Activated T-helper 1 cell treated with anti-CD3 and anti-CD28 coated beads, Interleukin-12 subunit alpha, Interleukin-12 subunit beta, Interleukin-2, Interleukin-4 antibody, amounts not matched to agents 30 ng/mL and 10 ng/mL and 1 ng/mL, durations not matched to agents 14 hours and 24 hours and 36 hours (primary cell): ENCODE measurements at regions not wholly inside any gene's neighbourhood (a gene's known extent, or its start where the extent isn't known, plus 50 kb on each side); places are given as distances from the start of the nearest gene placed in this dataset.

Source experiments
- DNase-seq: peaks from one replicate; pipeline ENCODE4 v3.0.0; 2021; ENCODE audit warnings: low spot score
- H3K27ac Mint-ChIP-seq: one replicate; pipeline ENCODE4 v1.8.0; 2021; ENCODE audit warnings: mild to moderate bottlenecking, mixed read lengths
- H3K27me3 Mint-ChIP-seq: one replicate; pipeline ENCODE4 v1.8.0; 2022; ENCODE audit warnings: mild to moderate bottlenecking, moderate library complexity, mixed read lengths; ENCODE audit not compliant: insufficient read depth
- H3K36me3 Mint-ChIP-seq: one replicate; pipeline ENCODE4 v1.8.0; 2021; ENCODE audit warnings: low read depth, mixed read lengths
- H3K4me1 Mint-ChIP-seq: one replicate; pipeline ENCODE4 v1.8.0; 2021; ENCODE audit warnings: low read depth, mixed read lengths
- H3K4me3 Mint-ChIP-seq: one replicate; pipeline ENCODE4 v1.8.0; 2021; ENCODE audit warnings: mild to moderate bottlenecking, moderate library complexity, mixed read lengths
- H3K9me3 Mint-ChIP-seq: one replicate; pipeline ENCODE4 v1.8.0; 2021; ENCODE audit warnings: mixed read lengths
- intact Hi-C: fragments of 100-400 bp; cut with micrococcal nuclease; formaldehyde crosslinking; loops from one replicate; pipeline ENCODE4 v1.15.1; 2024

- Mint-ChIP-seq H3K27me3 (no peaks in the 10 kb centered on the region), H3K9me3 (no peaks in the 10 kb centered on the region), H3K36me3 (no peaks in the 10 kb centered on the region), H3K4me3 (no peak overlapping the region), H3K4me1 (no peaks in the 10 kb centered on the region), H3K27ac (no peak overlapping the region)
- intact Hi-C loops, result no loop called here
- DNase-seq, result no peak
Observed at GRCh38 chr12:60075091-60075490, 479.3 kb downstream of the SLC16A7 start.

- intact Hi-C loops, result no loop called here
- no peak overlapping the region for H3K27ac Mint-ChIP-seq
- no peak for DNase-seq
- no peaks in the 10 kb centered on the region for H3K36me3 Mint-ChIP-seq
- no peaks in the 10 kb centered on the region for H3K9me3 Mint-ChIP-seq
- no peaks in the 10 kb centered on the region for H3K4me1 Mint-ChIP-seq
- no peak overlapping the region for H3K4me3 Mint-ChIP-seq
- H3K27me3 Mint-ChIP-seq, result no peaks in the 10 kb centered on the region
Observed at GRCh38 chr12:60078026-60078425, 482.2 kb downstream of the SLC16A7 start.

- no peak overlapping the region for H3K27ac Mint-ChIP-seq
- H3K9me3 Mint-ChIP-seq, result no peaks in the 10 kb centered on the region
- no peak overlapping the region for H3K4me3 Mint-ChIP-seq
- H3K27me3 Mint-ChIP-seq, result no peaks in the 10 kb centered on the region
- H3K36me3 Mint-ChIP-seq, result no peaks in the 10 kb centered on the region
- intact Hi-C loops, result no loop called here
- no peak for DNase-seq
- H3K4me1 Mint-ChIP-seq, result no peaks in the 10 kb centered on the region
Observed at GRCh38 chr12:60093428-60093827, 497.6 kb downstream of the SLC16A7 start.

- Mint-ChIP-seq H3K36me3 (no peaks in the 10 kb centered on the region), H3K9me3 (no peaks in the 10 kb centered on the region), H3K4me1 (no peaks in the 10 kb centered on the region), H3K27me3 (no peaks in the 10 kb centered on the region), H3K4me3 (no peak overlapping the region), H3K27ac (no peak overlapping the region)
- intact Hi-C loops, result no loop called here
- no peak for DNase-seq
Observed at GRCh38 chr12:60094436-60094835, 498.6 kb downstream of the SLC16A7 start.

- intact Hi-C loops, result no loop called here
- H3K4me3 Mint-ChIP-seq, result no peak overlapping the region
- no peaks in the 10 kb centered on the region for H3K36me3 Mint-ChIP-seq
- DNase-seq, result no peak
- H3K27me3 Mint-ChIP-seq, result no peaks in the 10 kb centered on the region
- no peak overlapping the region for H3K27ac Mint-ChIP-seq
- no peaks in the 10 kb centered on the region for H3K4me1 Mint-ChIP-seq
- no peaks in the 10 kb centered on the region for H3K9me3 Mint-ChIP-seq
Observed at GRCh38 chr12:60096727-60097126, 500.9 kb downstream of the SLC16A7 start.

GRCh38 chr12:60100160-60100559 is 504.3 kb downstream of the SLC16A7 start:
- Mint-ChIP-seq H3K4me1 (no peaks in the 10 kb centered on the region), H3K36me3 (no peaks in the 10 kb centered on the region), H3K27ac (no peak overlapping the region), H3K9me3 (no peaks in the 10 kb centered on the region), H3K27me3 (no peaks in the 10 kb centered on the region), H3K4me3 (no peak overlapping the region)
- intact Hi-C loops, result no loop called here
- DNase-seq, result no peak

GRCh38 chr12:60100852-60101251 is 505.0 kb downstream of the SLC16A7 start:
- DNase-seq, result no peak
- no peaks in the 10 kb centered on the region for H3K9me3 Mint-ChIP-seq
- no peaks in the 10 kb centered on the region for H3K4me1 Mint-ChIP-seq
- intact Hi-C loops, result no loop called here
- H3K27me3 Mint-ChIP-seq, result no peaks in the 10 kb centered on the region
- H3K4me3 Mint-ChIP-seq, result no peak overlapping the region
- no peaks in the 10 kb centered on the region for H3K36me3 Mint-ChIP-seq
- H3K27ac Mint-ChIP-seq, result no peak overlapping the region

GRCh38 chr12:60101715-60102114 is 505.9 kb downstream of the SLC16A7 start:
- Mint-ChIP-seq H3K36me3 (no peaks in the 10 kb centered on the region), H3K4me1 (no peaks in the 10 kb centered on the region), H3K27me3 (no peaks in the 10 kb centered on the region), H3K4me3 (no peak overlapping the region), H3K27ac (no peak overlapping the region), H3K9me3 (no peaks in the 10 kb centered on the region)
- intact Hi-C loops, result no loop called here
- no peak for DNase-seq

GRCh38 chr12:60106214-60106613 is 510.4 kb downstream of the SLC16A7 start:
- H3K27ac Mint-ChIP-seq, result no peak overlapping the region
- H3K27me3 Mint-ChIP-seq, result no peaks in the 10 kb centered on the region
- H3K4me3 Mint-ChIP-seq, result no peak overlapping the region
- DNase-seq, result no peak
- no peaks in the 10 kb centered on the region for H3K4me1 Mint-ChIP-seq
- intact Hi-C loops, result no loop called here
- no peaks in the 10 kb centered on the region for H3K9me3 Mint-ChIP-seq
- no peaks in the 10 kb centered on the region for H3K36me3 Mint-ChIP-seq

- intact Hi-C loops, result no loop called here
- Mint-ChIP-seq H3K4me3 (no peak overlapping the region), H3K4me1 (no peaks in the 10 kb centered on the region), H3K36me3 (no peaks in the 10 kb centered on the region), H3K27me3 (no peaks in the 10 kb centered on the region), H3K9me3 (no peaks in the 10 kb centered on the region), H3K27ac (no peak overlapping the region)
- no peak for DNase-seq
Observed at GRCh38 chr12:60107992-60108391, 512.2 kb downstream of the SLC16A7 start.

- DNase-seq, result no peak
- Mint-ChIP-seq H3K4me3 (no peak overlapping the region), H3K9me3 (no peaks in the 10 kb centered on the region)
Observed at GRCh38 chr12:60112063-60112462, 516.2 kb downstream of the SLC16A7 start.

GRCh38 chr12:60112763-60113162 is 516.9 kb downstream of the SLC16A7 start:
- Mint-ChIP-seq H3K36me3 (no peaks in the 10 kb centered on the region), H3K27ac (no peak overlapping the region), H3K27me3 (no peaks in the 10 kb centered on the region), H3K4me1 (no peaks in the 10 kb centered on the region), H3K4me3 (no peak overlapping the region), H3K9me3 (no peaks in the 10 kb centered on the region)
- DNase-seq, result no peak
- intact Hi-C loops, result no loop called here

More at GRCh38 chr12:60112063-60112462, 516.2 kb downstream of the SLC16A7 start:
- intact Hi-C loops, result no loop called here
- no peaks in the 10 kb centered on the region for H3K36me3 Mint-ChIP-seq
- no peak overlapping the region for H3K27ac Mint-ChIP-seq
- H3K27me3 Mint-ChIP-seq, result no peaks in the 10 kb centered on the region
- no peaks in the 10 kb centered on the region for H3K4me1 Mint-ChIP-seq

- H3K27ac Mint-ChIP-seq, result no peak overlapping the region
- H3K4me3 Mint-ChIP-seq, result no peak overlapping the region
- no peaks in the 10 kb centered on the region for H3K4me1 Mint-ChIP-seq
- H3K36me3 Mint-ChIP-seq, result no peaks in the 10 kb centered on the region
- H3K9me3 Mint-ChIP-seq, result no peaks in the 10 kb centered on the region
- no peaks in the 10 kb centered on the region for H3K27me3 Mint-ChIP-seq
- no peak for DNase-seq
- intact Hi-C loops, result no loop called here
Observed at GRCh38 chr12:60114169-60114568, 518.3 kb downstream of the SLC16A7 start.

- H3K4me1 Mint-ChIP-seq, result no peaks in the 10 kb centered on the region
- H3K4me3 Mint-ChIP-seq, result no peak overlapping the region
- intact Hi-C loops, result no loop called here
- no peaks in the 10 kb centered on the region for H3K36me3 Mint-ChIP-seq
- no peaks in the 10 kb centered on the region for H3K9me3 Mint-ChIP-seq
- H3K27me3 Mint-ChIP-seq, result no peaks in the 10 kb centered on the region
- DNase-seq, result no peak
- H3K27ac Mint-ChIP-seq, result no peak overlapping the region
Observed at GRCh38 chr12:60119327-60119726, 523.5 kb downstream of the SLC16A7 start.
